ENCODE measurements at regions not wholly inside any gene's neighbourhood (a gene's known extent, or its start where the extent isn't known, plus 50 kb on each side); places are given as distances from the start of the nearest gene placed in this dataset.

DNA sequence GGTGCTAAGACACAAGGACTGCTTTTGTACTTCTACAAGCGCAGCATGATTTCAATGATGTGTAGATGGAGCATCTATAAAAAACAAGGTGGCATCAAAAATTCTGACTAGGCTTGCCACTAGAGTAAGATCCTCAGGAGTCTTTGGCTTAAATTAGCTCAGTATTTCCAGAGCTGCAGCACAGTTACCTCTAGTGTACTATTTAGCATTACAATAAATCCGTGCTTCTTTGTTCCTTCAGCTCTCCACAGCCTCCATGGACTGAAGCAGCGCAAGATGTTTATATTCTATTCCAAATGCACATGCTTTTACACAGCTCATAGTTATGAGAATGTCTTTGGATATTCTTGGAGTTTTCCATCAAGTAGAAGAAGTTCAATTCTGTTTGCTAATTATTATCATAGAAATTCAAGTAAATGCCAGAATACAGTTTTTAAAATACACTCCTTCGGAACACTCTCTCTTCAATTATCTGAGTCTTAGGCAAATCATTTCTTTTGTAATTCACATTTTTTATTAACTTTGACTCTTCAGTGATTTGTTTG lies 1133.0 kb upstream of the LRRTM1 start:
- H3K4me3 ChIP-seq (ENCODE audit: low read depth, low read length, poor library complexity, severe bottlenecking) = no peak overlapping the region
- H3F3A ChIP-seq (ENCODE audit: insufficient read depth, low read length) = no peaks in the 10 kb centered on the region
- no peak overlapping the region for H3K4me2 ChIP-seq (ENCODE audit: low read length)
- no peaks in the 10 kb centered on the region for H3K36me3 ChIP-seq (ENCODE audit: insufficient read depth, low read length)
- H3K9ac ChIP-seq (ENCODE audit: low read length) = no peak overlapping the region
- no peaks in the 10 kb centered on the region for H4K20me1 ChIP-seq (ENCODE audit: insufficient read depth, low read length)
- no peaks in the 10 kb centered on the region for H3K9me3 ChIP-seq (ENCODE audit: low read length)
- no peaks in the 10 kb centered on the region for H3K27me3 ChIP-seq (ENCODE audit: insufficient read depth, low read length)
- H3K79me2 ChIP-seq (ENCODE audit: insufficient read depth, low read length) = no peaks in the 10 kb centered on the region
- no peak overlapping the region for H2AFZ ChIP-seq (ENCODE audit: low read length)
- TF ChIP-seq EZH2 (IDR thresholded peaks at IDR 0.05; ENCODE audit: borderline replicate concordance, low read length) = no peak
- TF ChIP-seq, protein P1, sequence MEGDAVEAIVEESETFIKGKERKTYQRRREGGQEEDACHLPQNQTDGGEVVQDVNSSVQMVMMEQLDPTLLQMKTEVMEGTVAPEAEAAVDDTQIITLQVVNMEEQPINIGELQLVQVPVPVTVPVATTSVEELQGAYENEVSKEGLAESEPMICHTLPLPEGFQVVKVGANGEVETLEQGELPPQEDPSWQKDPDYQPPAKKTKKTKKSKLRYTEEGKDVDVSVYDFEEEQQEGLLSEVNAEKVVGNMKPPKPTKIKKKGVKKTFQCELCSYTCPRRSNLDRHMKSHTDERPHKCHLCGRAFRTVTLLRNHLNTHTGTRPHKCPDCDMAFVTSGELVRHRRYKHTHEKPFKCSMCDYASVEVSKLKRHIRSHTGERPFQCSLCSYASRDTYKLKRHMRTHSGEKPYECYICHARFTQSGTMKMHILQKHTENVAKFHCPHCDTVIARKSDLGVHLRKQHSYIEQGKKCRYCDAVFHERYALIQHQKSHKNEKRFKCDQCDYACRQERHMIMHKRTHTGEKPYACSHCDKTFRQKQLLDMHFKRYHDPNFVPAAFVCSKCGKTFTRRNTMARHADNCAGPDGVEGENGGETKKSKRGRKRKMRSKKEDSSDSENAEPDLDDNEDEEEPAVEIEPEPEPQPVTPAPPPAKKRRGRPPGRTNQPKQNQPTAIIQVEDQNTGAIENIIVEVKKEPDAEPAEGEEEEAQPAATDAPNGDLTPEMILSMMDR (IDR thresholded peaks at IDR 0.05; ENCODE audit: low read length) = no peak
- H3K9me2 ChIP-seq (ENCODE audit: low read depth, low read length) = no peaks in the 10 kb centered on the region
- no peak overlapping the region for H3K27ac ChIP-seq (ENCODE audit: low read depth, low read length, poor library complexity, severe bottlenecking)
- H3K4me1 ChIP-seq (ENCODE audit: insufficient read depth, low read length, severe bottlenecking) = no peaks in the 10 kb centered on the region

DNA sequence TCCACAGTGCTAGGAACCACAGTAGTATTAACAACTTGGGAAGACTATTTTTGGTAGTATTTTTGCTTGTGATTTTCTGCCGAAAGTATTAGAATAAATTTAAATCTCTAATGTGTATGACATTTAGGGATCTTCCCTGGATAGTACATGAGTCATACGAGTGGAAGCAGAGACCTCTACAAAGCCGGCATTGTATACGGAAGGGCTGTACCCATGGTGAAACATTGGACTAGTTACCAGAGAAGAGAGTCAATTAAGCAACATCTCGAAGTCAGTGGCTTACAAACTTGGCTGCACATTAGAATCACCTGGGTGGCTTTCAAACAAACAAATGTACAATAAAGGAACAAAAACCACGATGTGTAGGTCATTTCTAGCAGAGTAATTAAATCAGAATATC lies 1131.7 kb upstream of the LRRTM1 start:
- H3K9me2 ChIP-seq (ENCODE audit: low read depth, low read length) = no peaks in the 10 kb centered on the region
- H3K36me3 ChIP-seq (ENCODE audit: insufficient read depth, low read length) = no peaks in the 10 kb centered on the region
- no peaks in the 10 kb centered on the region for H3K79me2 ChIP-seq (ENCODE audit: insufficient read depth, low read length)
- no peak overlapping the region for H3K27ac ChIP-seq (ENCODE audit: low read depth, low read length, poor library complexity, severe bottlenecking)
- H4K20me1 ChIP-seq (ENCODE audit: insufficient read depth, low read length) = no peaks in the 10 kb centered on the region
- no peaks in the 10 kb centered on the region for H3F3A ChIP-seq (ENCODE audit: insufficient read depth, low read length)
- H2AFZ ChIP-seq (ENCODE audit: low read length) = no peak overlapping the region
- no peak overlapping the region for H3K4me2 ChIP-seq (ENCODE audit: low read length)
- no peaks in the 10 kb centered on the region for H3K9me3 ChIP-seq (ENCODE audit: low read length)
- H3K4me1 ChIP-seq (ENCODE audit: insufficient read depth, low read length, severe bottlenecking) = no peaks in the 10 kb centered on the region
- TF ChIP-seq, protein P1 (IDR thresholded peaks at IDR 0.05; ENCODE audit: low read length) = no peak
- TF ChIP-seq EZH2 (IDR thresholded peaks at IDR 0.05; ENCODE audit: borderline replicate concordance, low read length) = no peak
- H3K9ac ChIP-seq (ENCODE audit: low read length) = no peak overlapping the region
- H3K4me3 ChIP-seq (ENCODE audit: low read depth, low read length, poor library complexity, severe bottlenecking) = no peak overlapping the region
- H3K27me3 ChIP-seq (ENCODE audit: insufficient read depth, low read length) = no peaks in the 10 kb centered on the region

DNA sequence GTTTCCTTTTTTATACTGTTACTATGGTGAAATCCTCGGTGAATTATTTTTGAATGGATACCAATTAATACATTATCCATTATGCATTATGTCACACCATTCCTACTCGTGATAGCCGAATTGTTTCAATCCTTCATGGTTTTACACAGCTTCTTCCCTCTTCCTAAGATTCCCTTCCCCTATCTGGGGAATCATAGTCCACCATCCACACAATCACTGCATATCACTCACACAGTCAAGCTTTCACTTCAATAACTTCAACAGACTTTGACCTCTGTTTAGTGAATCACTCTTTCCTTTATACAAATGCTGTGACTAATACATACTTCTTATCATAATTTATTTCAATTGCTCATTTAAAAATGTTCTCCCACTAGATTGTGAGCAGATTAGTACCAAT lies 1108.1 kb upstream of the LRRTM1 start:
- Histone ChIP-seq H3K9ac (ENCODE audit: low read length) (no peak overlapping the region), H3F3A (ENCODE audit: insufficient read depth, low read length) (no peaks in the 10 kb centered on the region), H3K9me3 (ENCODE audit: low read length) (no peaks in the 10 kb centered on the region), H3K36me3 (ENCODE audit: insufficient read depth, low read length) (no peaks in the 10 kb centered on the region), H3K4me2 (ENCODE audit: low read length) (no peak overlapping the region), H3K27me3 (ENCODE audit: insufficient read depth, low read length) (no peaks in the 10 kb centered on the region), H2AFZ (ENCODE audit: low read length) (no peak overlapping the region), H3K9me2 (ENCODE audit: low read depth, low read length) (no peaks in the 10 kb centered on the region), H3K4me1 (ENCODE audit: insufficient read depth, low read length, severe bottlenecking) (no peaks in the 10 kb centered on the region), H3K4me3 (ENCODE audit: low read depth, low read length, poor library complexity, severe bottlenecking) (no peak overlapping the region), H3K79me2 (ENCODE audit: insufficient read depth, low read length) (no peaks in the 10 kb centered on the region), H4K20me1 (ENCODE audit: insufficient read depth, low read length) (no peaks in the 10 kb centered on the region), H3K27ac (ENCODE audit: low read depth, low read length, poor library complexity, severe bottlenecking) (no peak overlapping the region)
- TF ChIP-seq, protein P1 (IDR thresholded peaks at IDR 0.05; ENCODE audit: low read length) = no peak
- no peak for TF ChIP-seq EZH2 (IDR thresholded peaks at IDR 0.05; ENCODE audit: borderline replicate concordance, low read length)
